CD14-positive monocyte (primary cell): ENCODE measurements at regions not wholly inside any gene's neighbourhood (a gene's known extent, or its start where the extent isn't known, plus 50 kb on each side); places are given as distances from the start of the nearest gene placed in this dataset.

Experiments
- DNase-seq, 3 donors: peaks; one replicate each; pipeline ENCODE4 v3.0.0-alpha.2; 2011 to 2022
- H2AFZ ChIP-seq: 2 replicates; pipeline ENCODE4 v1.6.0; 2012; ENCODE audit warnings: mild to moderate bottlenecking, low read depth, low read length, inconsistent platforms; ENCODE audit not compliant: insufficient read depth, poor library complexity, severe bottlenecking
- H3K27ac ChIP-seq, 2 donors: 1 replicate in 1 of 2; 2 replicates in 1 of 2; pipeline ENCODE4 v1.5.1; 2012 to 2013; ENCODE audit warnings: low read length in 2 of 2, control low read depth in 1 of 2, inconsistent platforms in 1 of 2, low read depth in 1 of 2, mild to moderate bottlenecking in 1 of 2
- H3K27me3 ChIP-seq, 2 donors: one replicate each; pipeline versions ENCODE4 v1.6.0 to v1.6.1; 2011 to 2013; ENCODE audit warnings: low read length in 2 of 2; ENCODE audit not compliant: control insufficient read depth in 2 of 2, insufficient read depth in 2 of 2
- H3K36me3 ChIP-seq, 2 donors: replicated peaks in 1 of 2; 1 replicate in 1 of 2; 2 replicates in 1 of 2; pipeline versions ENCODE4 v1.5.1 to v1.6.1; 2012 to 2013; ENCODE audit warnings: low read length in 2 of 2, control low read depth in 1 of 2, inconsistent platforms in 1 of 2, mild to moderate bottlenecking in 1 of 2; ENCODE audit not compliant: insufficient read depth in 2 of 2, control insufficient read depth in 1 of 2
- H3K4me1 ChIP-seq, 2 donors: 1 replicate in 1 of 2; 2 replicates in 1 of 2; pipeline versions ENCODE4 v1.5.1 to v1.6.1; 2012 to 2013; ENCODE audit warnings: low read length in 2 of 2, control low read depth in 1 of 2, inconsistent platforms in 1 of 2, mild to moderate bottlenecking in 1 of 2, moderate library complexity in 1 of 2; ENCODE audit not compliant: insufficient read depth in 2 of 2, control insufficient read depth in 1 of 2
- H3K4me2 ChIP-seq: replicated peaks from 2 replicates; pipeline ENCODE3; 2012; ENCODE audit warnings: low read length, moderate library complexity, mild to moderate bottlenecking; ENCODE audit not compliant: poor library complexity, severe bottlenecking; ENCODE audit errors: extremely low read depth
- H3K4me3 ChIP-seq, 3 experiments: fragments of 200-600 bp in 1 of 3; sonication (generic) in 1 of 3; replicated peaks in 1 of 3; 1 replicate in 2 of 3; 2 replicates in 1 of 3; pipeline ENCODE4 v1.5.1; 2011 to 2013; ENCODE audit warnings: low read length in 3 of 3, mild to moderate bottlenecking in 3 of 3, control low read depth in 2 of 3, low read depth in 2 of 3, inconsistent platforms in 1 of 3, moderate library complexity in 1 of 3
- H3K79me2 ChIP-seq: 2 replicates; pipeline ENCODE4 v1.6.0; 2012; ENCODE audit warnings: mild to moderate bottlenecking, control low read depth, inconsistent platforms, low read length, moderate library complexity; ENCODE audit not compliant: insufficient read depth
- H3K9ac ChIP-seq: 2 replicates; pipeline ENCODE4 v1.6.0; 2017; ENCODE audit warnings: low read length, mild to moderate bottlenecking; ENCODE audit not compliant: insufficient read depth, poor library complexity, severe bottlenecking
- H3K9me3 ChIP-seq, 2 donors: replicated peaks in 1 of 2; 1 replicate in 1 of 2; 2 replicates in 1 of 2; pipeline versions ENCODE4 v1.5.1 to v1.6.1; 2012 to 2013; ENCODE audit warnings: low read length in 2 of 2, control low read depth in 1 of 2; ENCODE audit not compliant: control insufficient read depth in 1 of 2, insufficient read depth in 1 of 2
- H4K20me1 ChIP-seq: 2 replicates; pipeline ENCODE4 v1.6.0; 2012; ENCODE audit warnings: mild to moderate bottlenecking, low read length, control low read depth, moderate library complexity; ENCODE audit not compliant: insufficient read depth
- H3K27ac Mint-ChIP-seq, 7 donors: one replicate each; pipeline ENCODE4 v1.8.0; 2020; ENCODE audit warnings: mild to moderate bottlenecking in 7 of 7, mixed read lengths in 7 of 7, moderate library complexity in 6 of 7, inconsistent platforms in 2 of 7
- H3K27me3 Mint-ChIP-seq, 3 donors: one replicate each; pipeline ENCODE4 v1.8.0; 2021 to 2022; ENCODE audit warnings: low read depth in 3 of 3, mild to moderate bottlenecking in 3 of 3, mixed read lengths in 3 of 3, moderate library complexity in 3 of 3, inconsistent platforms in 1 of 3
- H3K36me3 Mint-ChIP-seq, 2 donors: one replicate each; pipeline ENCODE4 v1.8.0; 2020; ENCODE audit warnings: mixed read lengths in 2 of 2, inconsistent platforms in 1 of 2, mild to moderate bottlenecking in 1 of 2
- H3K4me1 Mint-ChIP-seq: one replicate; pipeline ENCODE4 v1.8.0; 2020; ENCODE audit warnings: mild to moderate bottlenecking, mixed read lengths
- H3K4me3 Mint-ChIP-seq, 2 donors: one replicate each; pipeline ENCODE4 v1.8.0; 2020; ENCODE audit warnings: mild to moderate bottlenecking in 2 of 2, mixed read lengths in 2 of 2, moderate library complexity in 1 of 2
- H3K9me3 Mint-ChIP-seq, 7 donors: one replicate each; pipeline ENCODE4 v1.8.0; 2020 to 2022; ENCODE audit warnings: mixed read lengths in 7 of 7, mild to moderate bottlenecking in 6 of 7, moderate library complexity in 6 of 7, inconsistent platforms in 2 of 7
- CTCF ChIP-seq: fragments of 200-600 bp; IDR thresholded peaks from one replicate; pipeline ENCODE4 v1.8.0; 2022; ENCODE audit warnings: antibody characterized with exemption, mild to moderate bottlenecking
- WGBS: methylation state at CpG from one replicate; pipeline ENCODE4 v1.1.5; 2013; ENCODE audit warnings: missing lambda C conversion rate; ENCODE audit not compliant: insufficient coverage; 5-methylcytosine and 5-hydroxymethylcytosine counted together
- intact Hi-C, 2 donors: fragments of 100-400 bp; cut with micrococcal nuclease; formaldehyde crosslinking; loops; one replicate each; pipeline versions ENCODE4 v1.15.0 to v1.15.1; 2023

- Histone ChIP-seq H3K9me3 (no peaks in the 10 kb centered on the region), H3K27me3 (no peaks in the 10 kb centered on the region), H3K9ac (no peak overlapping the region), H3K79me2 (no peaks in the 10 kb centered on the region), H3K4me3 (no peak overlapping the region), H3K27ac (no peak overlapping the region), H4K20me1 (no peaks in the 10 kb centered on the region), H3K4me2 (no peak overlapping the region), H3K4me1 (no peaks in the 10 kb centered on the region), H3K36me3 (no peaks in the 10 kb centered on the region), H2AFZ (no peak overlapping the region)
- Mint-ChIP-seq H3K27me3 (no peaks in the 10 kb centered on the region), H3K4me1 (no peaks in the 10 kb centered on the region), H3K27ac (no peak overlapping the region), H3K9me3 (peaks cover 0 to 2% (median 0%) of the 10 kb centered on the region in 7 donors), H3K4me3 (no peak overlapping the region), H3K36me3 (no peaks in the 10 kb centered on the region)
- intact Hi-C loops = no loop called here
- no peak for DNase-seq
- TF ChIP-seq CTCF = no peak
- no CpG with 5 or more reads among the region's 3 CpGs for WGBS
Observed at GRCh38 chr3:18288243-18288642, 136.9 kb downstream of the SATB1 start.

- no peak overlapping the region for H3K27ac ChIP-seq
- H3K4me1 ChIP-seq = no peaks in the 10 kb centered on the region
- Mint-ChIP-seq H3K36me3 (no peaks in the 10 kb centered on the region), H3K27me3 (peaks cover 0 to 2% (median 0%) of the 10 kb centered on the region in 3 donors), H3K9me3 (peaks cover 0 to 5% (median 0%) of the 10 kb centered on the region in 7 donors), H3K4me1 (no peaks in the 10 kb centered on the region), H3K27ac (no peak overlapping the region), H3K4me3 (no peak overlapping the region)
- no peaks in the 10 kb centered on the region for H4K20me1 ChIP-seq
- 100% methylated on average over 2 of the region's 2 CpGs for WGBS
- no peak overlapping the region for H3K9ac ChIP-seq
- no peaks in the 10 kb centered on the region for H3K36me3 ChIP-seq
- no peaks in the 10 kb centered on the region for H3K79me2 ChIP-seq
- TF ChIP-seq CTCF = no peak
- intact Hi-C loops = no loop called here
- no peak for DNase-seq
- no peaks in the 10 kb centered on the region for H3K27me3 ChIP-seq
- H2AFZ ChIP-seq = no peak overlapping the region
- H3K9me3 ChIP-seq = no peaks in the 10 kb centered on the region
- H3K4me3 ChIP-seq = no peak overlapping the region
- H3K4me2 ChIP-seq = no peak overlapping the region
Observed at GRCh38 chr3:18284716-18285115, 140.4 kb downstream of the SATB1 start.
